Neuronal stem cell (in vitro differentiated cells): ENCODE measurements at regions not wholly inside any gene's neighbourhood (a gene's known extent, or its start where the extent isn't known, plus 50 kb on each side); places are given as distances from the start of the nearest gene placed in this dataset.

Experiments
- DNase-seq: peaks from one replicate; pipeline ENCODE4 v3.0.0-alpha.2; 2013; ENCODE audit warnings: low spot score
- H2AFZ ChIP-seq: one replicate; pipeline ENCODE4 v1.6.1; 2013; ENCODE audit warnings: mild to moderate bottlenecking, low read length, inconsistent platforms
- H2AK5ac ChIP-seq: 2 replicates; pipeline ENCODE4 v1.6.1; 2013; ENCODE audit warnings: low read depth, mild to moderate bottlenecking, inconsistent platforms, low read length, moderate library complexity, mixed read lengths
- H2BK120ac ChIP-seq: 2 replicates; pipeline ENCODE4 v1.6.1; 2013; ENCODE audit warnings: low read depth, mild to moderate bottlenecking, inconsistent platforms, low read length, moderate library complexity, mixed read lengths
- H2BK12ac ChIP-seq: one replicate; pipeline ENCODE4 v1.6.1; 2013; ENCODE audit warnings: low read length, inconsistent platforms
- H2BK15ac ChIP-seq: 2 replicates; pipeline ENCODE4 v1.6.1; 2013; ENCODE audit warnings: mild to moderate bottlenecking, low read length, inconsistent platforms, mixed read lengths
- H2BK5ac ChIP-seq: one replicate; pipeline ENCODE4 v1.6.1; 2013; ENCODE audit warnings: inconsistent platforms, mild to moderate bottlenecking, low read length, moderate library complexity
- H3K14ac ChIP-seq: one replicate; pipeline ENCODE4 v1.6.1; 2013; ENCODE audit warnings: low read length, inconsistent platforms
- H3K18ac ChIP-seq: 2 replicates; pipeline ENCODE4 v1.6.1; 2013; ENCODE audit warnings: low read length, inconsistent platforms
- H3K23ac ChIP-seq: 2 replicates; pipeline ENCODE4 v1.6.1; 2013; ENCODE audit warnings: low read depth, mild to moderate bottlenecking, mixed read lengths, low read length, inconsistent platforms; ENCODE audit not compliant: poor library complexity
- H3K27ac ChIP-seq: replicated peaks from 3 replicates; pipeline ENCODE4 v1.5.1; 2013; ENCODE audit warnings: low read length, inconsistent platforms
- H3K27me3 ChIP-seq, 3 experiments: 2 replicates each; pipeline ENCODE4 v1.6.1; 2013; ENCODE audit warnings: low read length in 3 of 3, mild to moderate bottlenecking in 2 of 3, inconsistent platforms in 1 of 3, low read depth in 1 of 3, mixed read lengths in 1 of 3, moderate library complexity in 1 of 3; ENCODE audit not compliant: control insufficient read depth in 3 of 3, insufficient read depth in 3 of 3
- H3K36me3 ChIP-seq, 2 donors: replicated peaks in 1 of 2; 2 replicates each; pipeline ENCODE4 v1.6.1; 2013; ENCODE audit warnings: low read length in 2 of 2; ENCODE audit not compliant: control insufficient read depth in 2 of 2, insufficient read depth in 2 of 2
- H3K4ac ChIP-seq: 2 replicates; pipeline ENCODE4 v1.6.1; 2013; ENCODE audit warnings: inconsistent platforms, mild to moderate bottlenecking, low read length, moderate library complexity
- H3K4me1 ChIP-seq, 2 donors: 1 replicate in 1 of 2; 2 replicates in 1 of 2; pipeline ENCODE4 v1.6.1; 2013; ENCODE audit warnings: low read length in 2 of 2, low read depth in 1 of 2; ENCODE audit not compliant: control insufficient read depth in 2 of 2, insufficient read depth in 1 of 2
- H3K4me2 ChIP-seq: one replicate; pipeline ENCODE4 v1.6.1; 2013; ENCODE audit warnings: mild to moderate bottlenecking, low read length, inconsistent platforms; ENCODE audit not compliant: insufficient read depth, poor library complexity, severe bottlenecking
- H3K4me3 ChIP-seq, 2 donors: 2 replicates each; pipeline ENCODE4 v1.5.1; 2013; ENCODE audit warnings: low read length in 2 of 2, mild to moderate bottlenecking in 2 of 2, inconsistent platforms in 1 of 2, moderate library complexity in 1 of 2
- H3K79me1 ChIP-seq: one replicate; pipeline ENCODE4 v1.6.1; 2013; ENCODE audit warnings: low read depth, mild to moderate bottlenecking, inconsistent platforms, low read length, moderate library complexity
- H3K9ac ChIP-seq: one replicate; pipeline ENCODE4 v1.6.1; 2013; ENCODE audit warnings: mild to moderate bottlenecking, low read depth, low read length, inconsistent platforms; ENCODE audit not compliant: poor library complexity
- H3K9me3 ChIP-seq, 2 donors: replicated peaks in 1 of 2; 2 replicates each; pipeline versions ENCODE3 to v1.6.1; 2013; ENCODE audit warnings: low read length in 2 of 2, mild to moderate bottlenecking in 2 of 2, inconsistent platforms in 1 of 2, low read depth in 1 of 2, mixed read lengths in 1 of 2, moderate library complexity in 1 of 2; ENCODE audit not compliant: control insufficient read depth in 2 of 2, insufficient read depth in 1 of 2
- H4K8ac ChIP-seq: one replicate; pipeline ENCODE4 v1.6.1; 2013; ENCODE audit warnings: low read depth, mild to moderate bottlenecking, inconsistent platforms, low read length, moderate library complexity
- H4K91ac ChIP-seq: one replicate; pipeline ENCODE4 v1.6.1; 2013; ENCODE audit warnings: low read length, low read depth, mild to moderate bottlenecking, inconsistent platforms; ENCODE audit not compliant: poor library complexity
- WGBS, 2 donors: extraction: QIAGEN DNeasy Blood & Tissue Kit; methylation state at CpG; one replicate each; pipeline ENCODE4 v1.1.7; 2013; ENCODE audit warnings: missing lambda C conversion rate in 2 of 2, mixed read lengths in 1 of 2; ENCODE audit not compliant: insufficient read length in 2 of 2, insufficient replicate concordance in 1 of 2; ENCODE audit errors: extremely low coverage in 2 of 2; 5-methylcytosine and 5-hydroxymethylcytosine counted together

DNA sequence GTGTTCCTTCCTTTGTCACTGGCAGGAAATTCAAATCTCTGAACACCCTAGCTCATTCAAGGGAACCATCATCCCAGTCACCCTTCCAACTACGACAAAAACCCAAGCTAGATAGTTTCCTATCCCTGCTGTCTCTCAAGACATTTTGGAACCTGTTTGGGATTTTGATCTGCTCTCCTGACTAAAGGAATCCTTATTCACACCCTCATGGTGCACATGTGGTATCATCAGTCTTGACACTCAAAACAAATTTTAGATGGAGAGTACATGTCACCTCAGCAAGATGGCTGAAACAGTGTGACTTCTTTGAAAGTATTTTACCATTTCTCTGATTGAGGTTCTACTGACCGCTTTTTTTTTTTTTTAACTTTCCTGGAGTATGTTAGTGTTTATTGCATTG is 234.3 kb upstream of the TMEM229A start:
- Histone ChIP-seq H3K9ac (no peak overlapping the region), H3K4me2 (no peak overlapping the region), H2AFZ (peak overlapping the region; percentile 24), H3K27ac (no peak overlapping the region), H3K4me3 (no peak overlapping the region), H2AK5ac (no peak overlapping the region), H3K4ac (no peak overlapping the region), H3K27me3 (no peaks in the 10 kb centered on the region), H3K9me3 (no peaks in the 10 kb centered on the region), H3K4me1 (peaks cover 1 to 14% of the 10 kb centered on the region in 2 donors), H4K8ac (no peak overlapping the region), H3K79me1 (no peaks in the 10 kb centered on the region), H3K18ac (no peak overlapping the region), H3K36me3 (no peaks in the 10 kb centered on the region), H2BK15ac (no peak overlapping the region), H3K23ac (no peak overlapping the region), H2BK120ac (no peak overlapping the region), H3K14ac (no peak overlapping the region), H2BK12ac (no peak overlapping the region), H4K91ac (no peak overlapping the region), H2BK5ac (no peak overlapping the region)
- WGBS, 2 donors = no CpG with 5 or more reads among the region's 2 CpGs
- no peak for DNase-seq

DNA sequence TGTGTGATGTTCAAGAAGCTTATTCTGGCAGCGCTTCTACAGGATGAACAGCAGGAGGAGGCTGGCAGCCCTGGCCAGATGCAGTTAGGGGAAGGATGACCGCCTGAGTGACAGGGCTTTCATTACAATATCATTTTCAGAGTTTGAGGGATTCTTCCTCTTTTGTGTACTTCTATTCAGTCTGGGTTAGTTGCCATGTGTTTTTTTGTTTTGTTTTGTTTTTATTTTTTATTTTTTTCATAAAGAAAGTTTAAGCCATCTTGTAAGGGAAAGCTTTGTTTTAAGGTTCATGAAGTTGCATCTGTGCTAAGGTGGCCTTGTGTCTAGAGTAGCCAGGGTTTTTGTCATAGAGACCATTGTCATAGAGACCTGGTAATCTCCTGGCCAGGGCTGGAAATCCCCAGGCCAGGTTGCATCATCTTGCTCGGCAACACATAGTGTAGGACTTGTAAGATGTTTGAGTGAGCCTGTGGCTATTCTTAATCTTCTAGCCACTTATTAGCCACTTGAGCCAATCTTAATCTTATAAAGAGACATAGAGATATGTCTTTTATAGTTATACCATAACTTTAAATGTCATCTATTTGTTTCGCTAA is 230.5 kb upstream of the TMEM229A start:
- no peak overlapping the region for H2BK5ac ChIP-seq
- H3K4ac ChIP-seq = no peak overlapping the region
- no peak overlapping the region for H4K8ac ChIP-seq
- no peak overlapping the region for H3K4me3 ChIP-seq
- H3K36me3 ChIP-seq = no peaks in the 10 kb centered on the region
- no peaks in the 10 kb centered on the region for H3K79me1 ChIP-seq
- H2AFZ ChIP-seq = peak overlapping the region; percentile 33
- no peak overlapping the region for H2BK120ac ChIP-seq
- no peak for DNase-seq
- no peak overlapping the region for H3K23ac ChIP-seq
- H2BK15ac ChIP-seq = no peak overlapping the region
- WGBS, 2 donors = no CpG with 5 or more reads among the region's 4 CpGs
- H3K27me3 ChIP-seq = no peaks in the 10 kb centered on the region
- H2AK5ac ChIP-seq = no peak overlapping the region
- no peak overlapping the region for H4K91ac ChIP-seq
- H3K9ac ChIP-seq = no peak overlapping the region
- no peak overlapping the region for H2BK12ac ChIP-seq
- peaks cover 1 to 3% of the 10 kb centered on the region in 2 donors for H3K4me1 ChIP-seq
- no peak overlapping the region for H3K14ac ChIP-seq
- peak overlapping the region; percentile 87 for H3K18ac ChIP-seq
- H3K4me2 ChIP-seq = no peak overlapping the region
- no peaks in the 10 kb centered on the region for H3K9me3 ChIP-seq
- no peak overlapping the region for H3K27ac ChIP-seq

DNA sequence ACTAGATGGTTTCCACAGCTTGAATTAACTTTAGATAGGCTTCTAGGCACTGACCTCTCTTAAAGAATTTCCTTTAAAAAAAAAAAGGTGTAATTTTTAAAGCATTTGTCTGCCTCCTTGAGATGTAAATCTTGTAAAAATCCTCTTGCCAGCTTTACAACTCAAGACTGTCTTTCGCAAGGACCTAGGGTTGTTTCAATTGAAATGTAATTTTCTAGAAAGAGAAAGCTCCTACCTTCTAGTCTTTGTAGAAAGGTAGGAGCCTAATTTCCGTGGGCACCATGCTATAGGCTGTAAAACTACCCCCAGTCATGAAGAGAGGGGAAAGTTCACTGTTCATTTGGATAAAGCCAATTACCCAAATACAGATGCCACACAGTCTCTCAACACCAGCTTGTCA is 228.8 kb upstream of the TMEM229A start:
- no peaks in the 10 kb centered on the region for H3K27me3 ChIP-seq
- H3K4me1 ChIP-seq = peaks cover 1 to 3% of the 10 kb centered on the region in 2 donors
- no peak overlapping the region for H3K4ac ChIP-seq
- no peak overlapping the region for H3K9ac ChIP-seq
- no peak overlapping the region for H3K27ac ChIP-seq
- H3K9me3 ChIP-seq = no peaks in the 10 kb centered on the region
- H3K14ac ChIP-seq = no peak overlapping the region
- no peak overlapping the region for H2AK5ac ChIP-seq
- no peak overlapping the region for H2BK12ac ChIP-seq
- no peak overlapping the region for H4K91ac ChIP-seq
- WGBS, 2 donors = no CpG with 5 or more reads among the region's 2 CpGs
- H3K4me2 ChIP-seq = no peak overlapping the region
- H3K18ac ChIP-seq = no peak overlapping the region
- no peaks in the 10 kb centered on the region for H3K79me1 ChIP-seq
- no peak overlapping the region for H2BK120ac ChIP-seq
- no peak overlapping the region for H4K8ac ChIP-seq
- no peak overlapping the region for H2BK5ac ChIP-seq
- DNase-seq = no peak
- no peak overlapping the region for H2AFZ ChIP-seq
- no peak overlapping the region for H2BK15ac ChIP-seq
- no peaks in the 10 kb centered on the region for H3K36me3 ChIP-seq
- no peak overlapping the region for H3K23ac ChIP-seq
- no peak overlapping the region for H3K4me3 ChIP-seq

DNA sequence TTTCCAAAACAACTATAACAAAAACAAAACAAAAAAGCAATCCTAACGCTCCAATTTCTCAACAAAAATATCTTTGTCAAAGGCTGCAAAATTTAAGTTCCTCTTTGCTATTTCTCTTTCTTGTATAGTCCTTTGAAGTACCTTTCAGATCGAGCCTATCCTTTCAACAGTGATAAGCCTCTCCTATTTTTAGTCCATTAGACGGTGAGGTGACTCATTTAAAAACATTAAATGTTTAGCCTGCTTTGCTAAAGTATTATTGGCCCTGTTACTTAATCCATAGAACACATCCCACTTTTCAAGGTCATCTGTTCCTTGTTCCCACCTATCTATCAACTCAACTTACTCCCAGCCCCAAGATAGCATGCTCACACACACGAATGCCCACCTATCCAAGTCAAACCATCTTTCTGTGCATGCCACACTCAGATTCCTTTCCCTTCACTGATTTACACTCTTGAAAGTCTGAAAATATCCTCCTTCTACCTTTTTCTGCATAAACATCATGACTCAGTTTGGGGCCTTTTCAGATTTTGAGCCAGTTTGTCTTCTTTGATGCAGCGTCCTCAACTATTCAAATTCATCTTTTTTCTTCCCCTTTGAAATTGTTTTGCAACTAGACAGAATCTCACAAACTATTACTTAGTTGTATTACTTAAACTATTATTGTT is 224.9 kb upstream of the TMEM229A start:
- H3K4ac ChIP-seq = no peak overlapping the region
- H3K27ac ChIP-seq = no peak overlapping the region
- H3K27me3 ChIP-seq = no peaks in the 10 kb centered on the region
- no peak overlapping the region for H3K18ac ChIP-seq
- no peak overlapping the region for H2AK5ac ChIP-seq
- no peaks in the 10 kb centered on the region for H3K79me1 ChIP-seq
- no peak overlapping the region for H2BK15ac ChIP-seq
- no peak overlapping the region for H4K91ac ChIP-seq
- H3K36me3 ChIP-seq = no peaks in the 10 kb centered on the region
- WGBS, 2 donors = 100% methylated on average over 1 of the region's 5 CpGs; no CpG with 5 or more reads in 1 of the 2 donors
- no peak overlapping the region for H3K9ac ChIP-seq
- no peak overlapping the region for H3K14ac ChIP-seq
- H3K9me3 ChIP-seq = no peaks in the 10 kb centered on the region
- no peak overlapping the region for H3K4me3 ChIP-seq
- no peak overlapping the region for H4K8ac ChIP-seq
- no peak overlapping the region for H3K4me2 ChIP-seq
- no peak overlapping the region for H2AFZ ChIP-seq
- DNase-seq = no peak
- H2BK5ac ChIP-seq = no peak overlapping the region
- H2BK12ac ChIP-seq = no peak overlapping the region
- no peak overlapping the region for H2BK120ac ChIP-seq
- no peaks in the 10 kb centered on the region for H3K4me1 ChIP-seq
- no peak overlapping the region for H3K23ac ChIP-seq
